ENCODE measurements at regions not wholly inside any gene's neighbourhood (a gene's known extent, or its start where the extent isn't known, plus 50 kb on each side); places are given as distances from the start of the nearest gene placed in this dataset.

DNA sequence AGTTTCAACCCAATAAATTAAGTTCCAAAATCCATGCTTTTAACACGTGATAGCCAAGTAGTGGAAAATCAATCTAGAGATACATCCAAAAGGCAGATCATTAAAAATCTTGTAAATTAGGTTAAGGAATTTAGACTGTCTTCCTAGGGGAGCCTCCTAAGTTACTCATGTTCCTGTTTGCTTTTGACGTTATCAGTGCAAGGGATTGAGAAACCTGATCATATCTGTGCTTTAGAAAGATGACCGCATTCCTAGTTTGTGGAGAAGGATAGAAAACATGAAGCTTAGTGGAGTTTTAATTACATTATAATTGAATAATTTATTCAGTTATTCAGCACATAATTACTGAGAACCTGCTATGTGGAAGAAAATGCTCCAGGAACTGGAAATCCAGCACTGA lies 251.0 kb upstream of the ARGLU1 start:
- no peak for DNase-seq

DNA sequence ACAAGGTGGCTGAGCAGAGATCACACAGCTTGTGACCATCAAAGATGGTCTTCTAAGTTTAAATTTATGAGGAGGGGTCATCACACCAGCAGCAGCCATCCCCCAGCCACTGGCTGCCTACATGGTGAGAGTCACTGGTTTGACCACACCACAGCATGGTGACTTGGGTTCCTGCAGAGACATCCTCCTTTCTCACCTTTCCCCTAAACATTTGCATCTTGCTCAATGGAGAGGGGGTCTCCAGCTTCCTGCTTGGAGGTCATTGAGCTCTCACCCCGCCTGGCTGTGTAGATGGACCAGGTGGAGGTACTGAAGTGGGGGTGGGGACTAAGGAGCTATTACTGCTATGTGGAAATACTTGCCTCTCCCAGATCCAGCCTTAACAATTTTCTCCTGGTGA lies 247.6 kb upstream of the ARGLU1 start:
- no peak for DNase-seq

DNA sequence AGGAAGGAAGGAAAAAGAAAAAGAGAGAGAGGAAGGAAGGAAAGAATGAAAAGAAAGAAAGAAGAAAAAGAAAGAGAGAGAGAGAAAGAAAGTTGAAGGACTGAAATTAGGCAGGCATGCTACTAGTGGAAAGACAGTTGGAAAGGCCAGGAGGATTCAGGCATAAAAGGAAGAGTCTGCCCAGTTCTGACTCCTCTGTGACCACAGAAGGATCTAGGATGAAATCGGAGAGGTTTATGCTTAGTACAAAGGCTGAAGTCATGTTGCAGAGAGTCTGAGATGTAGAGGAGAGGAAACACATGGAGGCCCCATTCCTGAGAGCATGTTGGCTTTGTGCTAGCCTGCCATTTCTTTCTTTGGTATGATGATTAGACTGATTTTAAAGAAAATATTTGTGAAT lies 246.5 kb upstream of the ARGLU1 start:
- no peak for DNase-seq

DNA sequence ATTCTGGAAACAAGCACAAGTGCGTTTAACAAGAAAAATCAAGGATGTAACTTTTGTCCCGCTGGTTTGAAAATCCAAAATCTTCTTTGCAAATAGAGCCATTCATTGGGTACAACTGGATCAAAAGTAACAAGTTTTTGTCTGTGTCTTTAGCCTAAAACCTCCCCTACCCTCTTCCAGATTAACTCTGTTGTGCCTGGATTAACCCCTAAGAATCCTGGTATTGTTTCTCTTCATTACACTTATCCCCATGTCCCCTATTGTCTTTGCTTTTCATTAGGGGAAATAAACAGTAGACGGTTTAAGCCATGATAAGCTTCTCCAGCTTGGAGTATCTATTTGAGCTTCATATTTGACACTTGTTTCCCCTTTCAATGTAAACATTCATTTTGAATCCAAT lies 242.1 kb upstream of the ARGLU1 start:
- DNase-seq: no peak

DNA sequence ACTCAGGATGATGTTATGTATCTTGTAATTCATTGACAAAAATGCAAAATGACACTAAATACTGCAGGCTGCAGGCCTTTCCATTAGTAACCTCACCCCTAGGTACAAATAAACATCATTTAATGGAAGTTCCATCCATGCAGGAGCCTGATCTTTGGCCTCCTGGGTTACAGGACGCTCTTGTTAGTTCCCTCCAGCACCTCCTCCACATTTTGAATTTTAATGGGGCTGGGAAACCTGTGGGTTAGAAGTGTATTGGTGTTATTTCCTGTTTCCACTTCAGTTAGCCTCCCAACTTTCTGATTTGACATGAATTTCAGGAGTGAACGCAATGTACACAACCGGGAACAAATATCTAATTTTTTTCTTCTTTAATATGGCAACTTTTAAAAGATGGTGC lies 237.1 kb upstream of the ARGLU1 start:
- no peak for DNase-seq

DNA sequence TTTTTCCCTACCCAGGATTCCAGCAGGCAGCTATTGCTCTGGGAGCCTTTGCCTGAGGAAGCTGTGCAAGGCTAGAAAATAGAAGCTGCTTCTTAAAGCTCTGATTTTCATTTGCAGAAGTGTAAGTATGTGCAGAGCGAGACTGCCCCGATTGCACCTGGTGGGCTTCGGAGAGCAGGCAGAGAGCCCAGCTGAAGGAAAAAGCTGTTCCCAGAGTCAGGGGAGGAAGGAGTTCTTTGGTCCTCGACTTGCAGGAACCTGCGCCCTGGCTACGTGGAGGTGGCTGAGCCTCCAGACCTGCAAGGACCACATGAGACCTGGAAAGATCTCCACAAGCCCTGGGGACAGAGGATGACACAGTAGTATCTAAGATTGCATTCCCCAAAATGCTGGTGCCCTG lies 235.0 kb upstream of the ARGLU1 start:
- no peak for DNase-seq

DNA sequence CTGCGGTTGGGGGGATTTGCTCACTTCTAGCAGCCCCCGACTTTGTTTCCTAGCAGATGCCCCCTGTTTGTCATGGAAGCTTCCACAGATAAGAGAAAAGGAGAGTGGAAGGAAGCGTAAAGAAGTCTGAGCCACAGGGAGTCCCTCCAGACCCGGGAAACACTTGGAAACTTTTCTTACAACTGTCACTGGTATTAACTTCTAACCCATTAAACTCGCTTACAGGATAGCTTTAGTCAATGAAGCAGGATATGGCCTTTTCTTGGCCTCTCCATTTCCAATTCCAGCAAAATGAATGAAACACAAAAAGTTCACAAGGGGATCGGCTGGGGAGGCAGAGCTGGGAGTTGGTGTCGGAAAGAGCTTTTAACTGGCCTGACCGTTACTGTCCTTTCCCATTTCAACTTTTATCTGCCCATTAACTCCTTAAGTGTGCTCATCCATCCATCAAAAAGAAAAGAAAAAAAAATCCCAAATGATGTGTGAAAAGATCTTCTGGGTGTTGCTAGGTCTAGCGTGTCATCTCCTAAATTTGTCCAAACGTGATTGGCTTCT lies 231.9 kb upstream of the ARGLU1 start:
- no peak for DNase-seq

DNA sequence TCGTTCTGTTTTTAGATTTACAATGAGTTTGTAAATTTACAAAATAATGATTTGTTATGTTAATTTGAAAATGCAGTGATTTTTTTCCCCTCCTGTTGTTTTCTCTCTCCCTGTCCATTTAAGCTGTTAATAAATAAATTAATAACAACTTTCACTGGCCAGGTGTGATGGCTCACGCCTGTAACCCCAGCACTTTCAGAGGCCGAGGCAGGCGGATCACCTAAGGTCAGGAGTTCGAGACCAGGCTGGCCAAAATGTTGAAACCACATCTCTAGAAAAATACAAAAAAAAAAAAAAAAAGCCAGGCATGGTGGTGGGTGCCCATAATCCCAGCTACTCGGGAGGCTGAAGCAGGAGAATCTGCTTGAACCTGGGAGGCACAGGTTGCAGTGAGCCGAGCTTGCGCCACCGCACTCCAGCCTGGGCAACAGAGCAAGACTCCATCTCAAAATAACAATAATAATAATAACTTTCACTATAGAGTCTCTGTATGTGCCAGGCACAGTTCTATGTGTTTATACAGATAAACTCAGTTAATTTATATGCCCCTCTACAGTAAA lies 229.2 kb upstream of the ARGLU1 start:
- no peak for DNase-seq

DNA sequence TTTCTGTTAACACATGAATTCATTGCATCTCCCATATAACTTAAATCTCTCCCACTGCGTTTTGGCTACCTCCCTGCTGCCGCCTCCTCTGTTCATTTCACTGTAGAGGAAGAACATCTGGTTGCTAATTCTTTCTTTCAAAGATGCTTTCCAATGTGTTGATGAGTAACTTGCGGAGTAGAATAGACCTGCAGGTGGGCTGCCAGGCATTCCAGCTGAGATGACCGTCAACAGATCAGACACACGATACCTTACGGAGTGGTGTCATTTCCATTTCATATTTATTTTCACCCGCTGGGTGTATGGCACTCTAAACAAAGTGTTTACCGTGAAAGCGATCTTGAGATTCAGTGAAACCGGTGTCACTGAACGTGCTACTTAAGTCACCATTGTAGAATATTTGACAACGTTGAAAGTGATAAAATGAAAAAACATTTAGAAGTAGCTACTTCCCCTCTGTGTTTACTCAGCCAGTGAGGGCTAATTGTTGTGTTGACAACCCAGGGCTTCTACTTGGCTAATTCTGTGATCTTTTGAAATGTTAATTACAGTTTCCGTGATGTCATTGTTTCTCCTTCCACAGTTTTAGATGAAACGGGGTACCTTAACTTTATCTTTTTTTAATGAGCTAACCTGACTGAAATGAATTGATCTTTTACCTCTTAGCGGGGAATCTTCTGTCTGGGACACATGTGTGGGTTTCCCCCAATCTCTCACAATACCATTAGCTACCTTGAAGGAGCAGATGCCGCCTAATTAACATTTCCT lies 228.5 kb upstream of the ARGLU1 start:
- no peak for DNase-seq

DNA sequence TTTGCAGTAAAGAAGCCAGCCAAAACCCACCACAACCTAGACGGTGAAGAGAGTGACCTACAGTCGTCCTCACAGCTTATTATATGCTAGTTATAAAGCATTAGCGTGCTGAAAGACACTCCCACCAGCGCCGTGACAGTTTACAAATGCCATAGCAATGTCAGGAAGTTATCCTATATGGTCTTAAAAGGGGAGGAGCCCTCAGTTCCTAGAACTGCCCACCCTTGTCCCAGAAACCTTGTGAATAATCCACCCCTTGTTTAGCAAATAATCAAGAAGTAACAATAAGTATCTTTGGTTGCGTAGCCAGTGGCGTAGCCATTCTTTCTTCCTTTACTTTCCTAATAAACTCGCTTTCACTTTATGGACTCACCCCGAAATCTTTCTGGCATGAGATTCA lies 227.9 kb upstream of the ARGLU1 start:
- DNase-seq: no peak

DNA sequence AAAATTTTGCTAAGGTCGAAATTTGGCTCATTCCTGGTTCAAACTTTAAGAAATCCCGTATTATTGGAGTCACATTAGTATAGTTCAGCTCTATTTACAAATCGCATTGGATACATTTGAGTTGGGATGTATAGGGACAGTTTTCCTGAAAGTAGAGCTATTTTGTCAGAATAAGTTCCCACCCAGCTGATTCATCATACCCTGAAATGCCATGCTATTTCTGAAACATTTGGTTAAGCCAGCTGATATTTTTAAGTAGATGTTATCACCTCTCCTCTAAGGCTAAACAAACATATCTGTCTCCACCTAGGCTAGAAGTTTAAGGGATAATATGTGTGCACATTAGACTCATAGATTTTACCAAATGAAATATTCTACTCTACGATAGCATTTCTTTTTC lies 226.2 kb upstream of the ARGLU1 start:
- DNase-seq: no peak

DNA sequence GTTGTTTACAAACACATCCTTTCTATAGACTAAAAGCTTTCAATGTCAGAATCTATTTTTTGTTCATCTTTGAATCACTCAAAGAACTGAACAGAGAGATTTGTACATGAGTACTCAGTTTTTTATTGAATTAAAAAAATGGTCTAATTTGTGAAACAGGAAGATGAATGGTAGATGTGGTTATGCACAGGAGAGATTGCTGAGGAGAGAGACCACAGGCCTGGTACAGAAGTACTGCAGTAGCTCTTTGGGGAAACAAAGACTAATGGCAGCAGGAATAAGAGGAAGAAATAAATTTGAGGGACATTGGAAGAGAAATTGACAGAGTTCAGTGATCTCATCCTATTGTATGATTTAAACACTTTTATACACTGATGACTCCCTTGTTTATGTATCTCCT lies 222.0 kb upstream of the ARGLU1 start:
- DNase-seq: no peak

DNA sequence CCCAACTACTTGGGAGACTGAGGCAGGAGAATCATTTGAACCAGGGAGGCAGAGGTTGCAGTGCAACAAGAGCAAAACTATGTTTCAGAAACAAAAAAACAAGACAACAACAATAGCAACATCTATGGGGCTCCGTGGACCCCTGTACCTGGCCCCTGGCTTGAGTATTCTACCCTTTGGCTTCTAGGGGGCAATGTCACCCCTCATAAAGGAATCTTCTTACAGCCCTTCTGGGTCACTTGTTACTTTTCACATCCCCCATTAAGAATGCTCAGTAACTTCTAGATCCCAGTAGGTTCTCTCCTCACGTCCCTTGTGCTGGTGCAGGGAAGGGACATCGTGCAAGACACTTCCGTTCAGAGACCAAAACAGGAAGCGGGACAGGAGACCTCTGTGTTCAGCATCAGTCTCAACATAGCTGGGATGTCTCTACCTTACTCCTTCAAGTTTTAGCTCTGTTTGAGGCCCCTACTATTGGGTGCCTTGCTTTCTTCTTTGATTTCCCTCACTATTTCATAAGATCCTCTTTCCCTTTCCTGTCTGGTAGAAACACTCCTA lies 218.1 kb upstream of the ARGLU1 start:
- DNase-seq: no peak

DNA sequence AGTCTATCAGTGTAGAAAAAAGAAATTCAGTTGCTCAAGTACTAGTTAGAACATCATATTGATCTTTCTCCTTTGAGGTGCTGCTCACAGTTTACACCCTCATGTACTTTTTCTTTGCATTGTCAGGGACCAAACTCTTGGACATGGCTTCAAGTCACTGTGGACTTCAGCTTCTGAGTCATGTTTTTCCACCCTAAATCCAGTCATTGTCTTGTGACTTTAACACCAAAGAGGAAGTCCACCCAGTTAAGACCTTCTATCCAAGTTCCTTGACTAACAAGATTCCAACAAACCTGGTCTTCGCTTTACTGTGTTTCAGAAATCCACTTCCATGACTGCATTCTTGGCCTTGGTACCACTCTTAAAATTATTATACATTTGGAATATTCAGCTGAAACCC lies 206.7 kb upstream of the ARGLU1 start:
- DNase-seq: no peak

DNA sequence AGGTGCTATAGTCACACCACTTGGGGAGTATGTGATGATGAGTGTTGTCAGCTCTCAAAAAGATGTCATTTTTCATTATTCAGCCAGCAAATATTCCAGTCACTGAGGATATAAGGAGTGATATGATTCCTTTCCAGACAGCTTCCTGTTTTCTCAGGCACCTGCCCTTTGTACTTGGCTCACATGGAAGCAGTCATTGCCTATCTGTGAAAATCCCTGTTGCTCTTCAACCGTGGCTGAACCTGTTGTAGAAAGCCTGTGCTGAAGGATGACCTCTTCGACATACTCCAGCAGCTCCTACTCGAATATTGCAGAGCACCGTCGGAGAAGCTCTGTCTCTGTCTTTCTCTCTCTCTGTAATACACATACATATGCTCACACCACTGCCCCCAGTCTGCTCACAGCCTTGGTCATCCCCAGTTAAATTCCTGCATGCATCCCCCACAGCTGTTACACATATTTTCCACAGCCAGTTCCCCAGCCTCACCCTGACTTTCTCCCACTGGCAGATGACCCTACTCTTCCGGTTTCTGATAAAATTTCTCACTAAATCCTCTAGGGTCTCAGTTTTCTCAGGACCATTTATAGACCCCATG lies 204.2 kb upstream of the ARGLU1 start:
- DNase-seq: no peak

DNA sequence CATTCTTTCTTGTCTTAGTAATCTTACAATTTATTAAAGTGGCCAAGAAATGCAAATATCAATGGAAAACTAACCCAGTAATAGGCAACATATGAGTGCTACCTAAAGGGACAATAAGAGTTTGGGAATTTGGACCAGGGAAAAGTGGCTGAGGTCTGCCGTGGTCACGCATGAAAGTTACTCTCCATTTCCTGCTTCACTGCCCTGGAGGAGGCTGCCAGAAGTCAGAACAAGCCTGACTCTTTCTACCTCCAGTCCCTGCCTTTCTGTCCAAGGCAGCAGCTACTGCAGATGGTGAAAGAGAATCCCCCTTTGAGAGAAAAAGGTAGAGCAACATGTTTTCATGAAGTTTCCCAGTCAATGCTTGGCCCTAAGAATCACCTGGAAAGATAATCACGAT lies 201.1 kb upstream of the ARGLU1 start:
- DNase-seq: no peak

DNA sequence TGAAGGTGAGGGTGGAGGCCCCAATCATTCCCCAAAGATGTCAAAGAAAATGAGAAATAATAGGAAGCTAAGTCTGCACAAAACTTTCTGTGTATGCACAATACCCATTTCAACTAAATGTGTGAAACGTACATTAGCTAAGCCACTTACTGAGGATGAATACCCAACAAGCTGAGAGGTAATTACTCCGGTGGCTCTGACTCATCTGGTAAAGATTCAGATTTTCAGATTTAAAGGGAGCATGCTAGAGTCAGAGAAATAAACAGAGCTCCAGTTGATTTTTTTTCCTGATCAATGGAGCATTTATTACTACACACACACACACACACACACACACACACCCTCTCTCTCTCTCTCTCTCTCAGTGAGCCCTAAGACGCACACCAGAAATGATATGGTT lies 194.8 kb upstream of the ARGLU1 start:
- DNase-seq: no peak

DNA sequence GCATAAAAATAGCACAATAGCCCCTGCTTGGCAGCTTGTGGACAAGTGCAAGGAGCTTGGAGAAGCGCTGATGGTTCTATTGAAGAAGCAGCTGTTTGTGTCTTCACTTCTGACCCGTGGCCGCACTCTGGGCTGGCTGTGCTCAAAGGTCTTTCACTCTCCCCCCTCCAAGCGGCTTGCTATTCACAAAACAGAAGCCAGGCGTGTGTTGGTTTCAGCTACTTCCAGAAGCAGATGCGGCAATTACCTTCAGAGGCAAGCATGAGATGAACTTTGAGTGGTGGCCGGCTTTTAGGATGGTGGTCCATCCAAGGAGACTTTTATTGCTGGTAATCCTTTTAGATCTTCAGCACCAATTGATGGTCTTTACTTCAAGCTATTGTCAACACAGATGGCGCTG lies 188.5 kb upstream of the ARGLU1 start:
- DNase-seq: no peak

DNA sequence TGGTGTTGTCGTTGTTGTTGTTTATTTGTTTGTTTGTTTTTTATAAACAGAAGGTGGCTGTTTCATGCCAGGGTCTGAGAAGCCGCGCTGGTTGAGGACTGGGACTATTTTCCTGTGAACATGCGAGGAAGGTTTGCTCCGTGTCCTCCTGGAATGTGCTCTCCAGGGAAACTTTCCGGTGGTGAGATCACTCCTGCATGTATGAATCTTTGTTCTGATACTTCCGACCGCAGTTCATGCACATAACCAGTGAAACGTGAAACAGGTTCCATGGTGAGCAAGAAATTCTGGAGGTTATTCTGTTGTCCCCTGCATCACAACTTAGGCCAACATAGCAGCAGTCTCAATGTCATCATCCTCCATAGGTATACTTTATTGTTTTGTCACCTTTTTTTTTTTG lies 187.6 kb upstream of the ARGLU1 start:
- no peak for DNase-seq

DNA sequence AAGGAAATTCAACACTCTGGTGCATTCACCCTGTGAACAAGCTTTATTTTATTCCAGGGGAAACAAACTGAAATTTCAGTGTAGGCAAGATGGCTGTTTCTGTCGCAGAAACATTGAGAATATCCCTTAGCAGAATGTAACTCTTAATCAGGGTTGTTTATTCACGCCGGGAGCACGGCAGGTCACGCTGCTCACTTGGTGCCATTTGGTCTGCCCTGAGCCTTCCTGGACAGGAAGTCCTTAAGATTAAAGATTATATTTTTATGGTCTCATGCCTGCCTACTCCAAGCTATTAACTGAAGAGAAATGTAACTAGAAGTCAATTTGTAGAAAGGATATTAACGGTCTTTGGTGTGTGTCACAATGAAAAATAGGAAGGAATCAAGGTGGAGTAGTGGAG lies 185.3 kb upstream of the ARGLU1 start:
- no peak for DNase-seq

DNA sequence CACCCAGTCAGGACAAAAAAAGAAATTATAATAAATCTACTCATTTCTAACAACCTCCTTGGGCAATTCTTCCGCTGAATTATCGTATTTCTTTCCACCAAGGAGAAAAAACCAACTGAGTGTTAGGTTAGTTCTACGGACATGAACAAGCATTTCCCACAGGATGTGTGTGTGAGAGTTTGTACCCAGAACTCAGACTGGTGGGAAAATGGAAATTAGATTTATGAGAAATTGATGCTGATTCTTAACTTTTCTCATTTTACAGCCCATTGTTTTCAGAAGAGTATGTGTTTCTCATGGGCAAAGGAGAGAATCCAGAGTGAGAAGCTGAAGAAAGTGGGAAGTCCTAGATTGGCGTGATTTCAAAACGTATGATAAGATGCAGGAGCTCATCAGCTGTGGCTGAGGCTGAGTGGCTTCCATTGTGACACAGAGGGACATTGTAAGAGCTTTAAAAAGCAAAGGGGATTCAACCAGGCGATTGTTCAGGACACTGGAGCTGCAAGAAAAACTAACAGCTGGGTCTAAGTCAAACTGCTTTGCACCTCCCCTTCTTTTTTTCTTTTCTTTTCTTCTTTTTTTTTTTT lies 184.7 kb upstream of the ARGLU1 start:
- no peak for DNase-seq

DNA sequence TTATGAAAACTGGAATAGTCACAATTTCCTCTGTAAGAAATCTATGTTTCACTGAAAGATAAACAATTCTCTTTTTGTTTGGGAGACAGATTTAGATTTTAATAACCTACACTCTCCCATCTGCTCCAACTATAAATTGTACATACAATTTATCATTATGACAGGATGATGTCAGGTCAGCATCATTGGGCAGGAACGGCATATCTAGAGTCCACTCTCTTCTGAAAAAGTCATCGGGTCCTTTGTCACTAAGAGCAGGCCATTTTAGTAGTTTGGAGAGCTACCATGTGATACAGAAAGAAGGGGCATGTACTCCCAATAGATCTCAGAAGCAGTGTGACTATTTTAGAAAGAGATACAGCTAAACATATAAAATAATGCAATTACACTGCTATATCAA lies 180.8 kb upstream of the ARGLU1 start:
- no peak for DNase-seq

DNA sequence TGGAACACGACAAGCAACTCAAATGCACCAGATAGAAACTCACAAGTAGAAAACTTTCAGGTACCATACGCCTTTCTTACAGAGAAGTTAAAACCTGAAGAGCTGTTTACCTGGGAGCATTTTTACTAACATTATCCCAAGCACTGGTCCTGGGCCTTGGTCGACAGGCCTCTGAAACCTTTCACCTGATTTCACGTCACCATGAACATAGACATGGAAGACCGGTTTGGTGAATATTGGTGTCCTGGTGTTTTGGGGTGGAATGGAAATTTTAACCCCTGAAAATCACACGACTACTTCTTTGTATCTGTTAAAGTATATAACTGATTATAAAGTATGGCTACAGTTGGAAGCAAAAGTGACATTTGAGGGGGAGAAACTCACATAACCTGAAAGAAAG lies 176.6 kb upstream of the ARGLU1 start:
- no peak for DNase-seq

DNA sequence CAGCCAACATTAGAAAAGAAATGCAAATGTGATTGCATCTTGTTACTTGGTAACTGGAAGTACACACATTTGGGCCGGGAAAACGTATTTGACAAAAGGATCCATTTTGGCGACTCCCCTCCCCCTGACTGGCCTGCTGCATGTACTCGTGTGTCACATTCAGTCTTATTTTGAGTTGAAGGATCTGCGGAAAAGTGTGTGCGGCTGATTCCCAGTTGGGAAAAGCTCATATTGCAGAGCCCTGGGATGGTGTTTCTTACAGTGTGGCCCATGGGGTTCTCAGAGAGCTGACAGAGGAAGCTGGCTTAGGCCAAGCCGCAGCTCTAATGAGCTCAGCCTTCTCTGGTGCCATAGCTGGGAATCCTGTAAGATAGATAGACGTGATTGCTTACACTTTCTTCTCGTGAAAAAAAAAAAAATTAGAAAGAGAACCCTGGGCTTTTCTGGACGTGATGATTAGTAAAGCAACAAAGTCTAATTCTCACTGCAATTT lies 170.3 kb upstream of the ARGLU1 start:
- DNase-seq: no peak
